Activated CD4-positive, alpha-beta memory T cell treated with anti-CD3 and anti-CD28 coated beads for 36 hours (primary cell): ENCODE measurements at regions not wholly inside any gene's neighbourhood (a gene's known extent, or its start where the extent isn't known, plus 50 kb on each side); places are given as distances from the start of the nearest gene placed in this dataset.
A peak's percentile ranks its signal among the peaks of the same experiment; 100 is the strongest.

Source experiments
- CTCF ChIA-PET: fragments of 350-600 bp; sonication (Branson Sonifier 250); formaldehyde crosslinking; loops from one replicate; lab custom pipeline; 2021; ENCODE audit warnings: antibody characterized with exemption, inconsistent platforms; lab: Charles Lee
- POLR2A ChIA-PET: fragments of 350-600 bp; sonication (Branson Sonifier 250); formaldehyde crosslinking; loops from one replicate; lab custom pipeline; 2021; ENCODE audit warnings: antibody characterized with exemption; lab: Charles Lee
- DNase-seq: peaks from one replicate; pipeline ENCODE4 v3.0.0-alpha.2; 2020
- H3K27ac Mint-ChIP-seq: one replicate; pipeline ENCODE4 v1.8.0; 2021; ENCODE audit warnings: mixed read lengths
- H3K27me3 Mint-ChIP-seq: one replicate; pipeline ENCODE4 v1.8.0; 2021; ENCODE audit warnings: mixed read lengths
- H3K36me3 Mint-ChIP-seq: one replicate; pipeline ENCODE4 v1.8.0; 2021; ENCODE audit warnings: mixed read lengths
- H3K4me1 Mint-ChIP-seq: one replicate; pipeline ENCODE4 v1.8.0; 2021; ENCODE audit warnings: low read depth, mixed read lengths
- H3K4me3 Mint-ChIP-seq: one replicate; pipeline ENCODE4 v1.8.0; 2021; ENCODE audit warnings: mild to moderate bottlenecking, mixed read lengths
- H3K9me3 Mint-ChIP-seq: one replicate; pipeline ENCODE4 v1.8.0; 2021; ENCODE audit warnings: mixed read lengths
- intact Hi-C: fragments of 100-400 bp; cut with micrococcal nuclease; formaldehyde crosslinking; loops from one replicate; pipeline ENCODE4 v1.15.1; 2023

DNA sequence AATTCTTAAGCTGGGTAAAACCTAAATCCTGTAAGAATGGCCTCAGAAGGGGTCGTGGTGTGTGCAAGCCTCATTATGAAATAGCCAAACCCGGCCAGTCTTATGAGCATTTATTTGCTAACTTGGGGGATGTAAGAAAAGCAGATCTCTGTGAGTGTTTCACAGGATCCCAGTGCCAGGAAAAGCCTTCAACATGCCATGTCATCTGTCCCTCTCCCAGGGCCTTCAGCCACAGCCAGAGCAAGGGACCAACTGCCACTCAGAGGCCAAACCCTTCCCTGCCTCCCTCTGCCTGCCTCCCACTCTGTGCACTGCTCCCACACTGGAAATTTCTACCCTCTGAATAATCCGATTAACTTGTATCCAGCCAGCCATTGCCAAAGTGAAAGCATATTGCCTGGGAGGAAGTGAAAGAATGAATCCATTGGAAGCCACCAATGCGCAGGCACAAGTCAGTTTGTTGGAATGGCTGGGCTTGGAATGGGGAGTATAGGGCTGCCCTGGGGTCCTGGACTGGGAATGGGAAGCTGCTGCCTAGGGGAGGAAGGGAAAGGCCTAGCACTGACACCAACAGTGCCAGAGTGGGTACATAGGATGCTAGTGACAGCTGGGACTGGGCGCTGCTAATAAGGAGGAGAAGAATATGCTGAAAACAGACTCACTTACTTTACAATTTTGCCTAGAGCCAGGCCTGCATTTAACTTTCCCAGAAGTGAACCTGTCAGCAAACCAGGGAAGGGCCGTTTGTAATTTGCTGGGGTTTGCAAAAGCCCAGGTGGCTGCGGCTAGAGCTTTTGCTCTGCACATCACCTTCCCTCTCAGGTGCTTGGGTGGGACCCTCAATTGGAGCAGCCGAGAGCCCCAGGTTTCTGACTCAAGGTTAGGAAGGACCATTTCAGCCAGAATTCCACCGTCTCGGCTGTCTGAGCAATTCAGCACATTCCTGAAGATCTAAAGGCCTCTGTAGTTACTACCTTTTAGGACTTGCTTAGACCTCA, 146.6 kb upstream of the NCK2 start:
- no peak for DNase-seq
- intact Hi-C loops = no loop called here
- ChIA-PET CTCF (no interaction called here), POLR2A (no interaction called here)
- H3K4me1 Mint-ChIP-seq = no peaks in the 10 kb centered on the region
- H3K27me3 Mint-ChIP-seq = no peaks in the 10 kb centered on the region
- H3K4me3 Mint-ChIP-seq = no peak overlapping the region
- no peaks in the 10 kb centered on the region for H3K9me3 Mint-ChIP-seq
- H3K27ac Mint-ChIP-seq = no peak overlapping the region
- no peaks in the 10 kb centered on the region for H3K36me3 Mint-ChIP-seq

- Mint-ChIP-seq H3K36me3 (no peaks in the 10 kb centered on the region), H3K4me3 (no peak overlapping the region), H3K27ac (no peak overlapping the region), H3K4me1 (no peaks in the 10 kb centered on the region), H3K9me3 (no peaks in the 10 kb centered on the region), H3K27me3 (no peaks in the 10 kb centered on the region)
- ChIA-PET POLR2A (no interaction called here), CTCF (interaction anchor here (0.7 kb wide), 1 partner anchor 8 kb away, joined by 3 read pairs; no protein-coding TSS in a partner anchor)
- DNase-seq = no peak
- intact Hi-C loops = no loop called here
These were observed 147.5 kb upstream of the NCK2 start for GRCh38 chr2:105597011-105597805.

GRCh38 chr2:105596411-105596921, 148.2 kb upstream of the NCK2 start:
- no peaks in the 10 kb centered on the region for H3K27me3 Mint-ChIP-seq
- intact Hi-C loops = no loop called here
- H3K4me3 Mint-ChIP-seq = no peak overlapping the region
- H3K27ac Mint-ChIP-seq = no peak overlapping the region
- peaks cover under 1% of the 10 kb centered on the region for H3K4me1 Mint-ChIP-seq
- POLR2A ChIA-PET = no interaction called here
- no peaks in the 10 kb centered on the region for H3K9me3 Mint-ChIP-seq
- H3K36me3 Mint-ChIP-seq = no peaks in the 10 kb centered on the region
- DNase-seq = no peak
- CTCF ChIA-PET = no interaction called here

GRCh38 chr2:105595536-105595935, 149.2 kb upstream of the NCK2 start:
- Mint-ChIP-seq H3K4me3 (no peak overlapping the region), H3K36me3 (no peaks in the 10 kb centered on the region), H3K4me1 (peaks cover 7% of the 10 kb centered on the region), H3K27me3 (no peaks in the 10 kb centered on the region), H3K9me3 (no peaks in the 10 kb centered on the region), H3K27ac (no peak overlapping the region)
- intact Hi-C loops = no loop called here
- POLR2A ChIA-PET = no interaction called here
- peak; percentile 42 for DNase-seq
- CTCF ChIA-PET = interaction anchor here (0.7 kb wide), 1 partner anchor 291 kb away, joined by 3 read pairs; no protein-coding TSS in a partner anchor

DNA sequence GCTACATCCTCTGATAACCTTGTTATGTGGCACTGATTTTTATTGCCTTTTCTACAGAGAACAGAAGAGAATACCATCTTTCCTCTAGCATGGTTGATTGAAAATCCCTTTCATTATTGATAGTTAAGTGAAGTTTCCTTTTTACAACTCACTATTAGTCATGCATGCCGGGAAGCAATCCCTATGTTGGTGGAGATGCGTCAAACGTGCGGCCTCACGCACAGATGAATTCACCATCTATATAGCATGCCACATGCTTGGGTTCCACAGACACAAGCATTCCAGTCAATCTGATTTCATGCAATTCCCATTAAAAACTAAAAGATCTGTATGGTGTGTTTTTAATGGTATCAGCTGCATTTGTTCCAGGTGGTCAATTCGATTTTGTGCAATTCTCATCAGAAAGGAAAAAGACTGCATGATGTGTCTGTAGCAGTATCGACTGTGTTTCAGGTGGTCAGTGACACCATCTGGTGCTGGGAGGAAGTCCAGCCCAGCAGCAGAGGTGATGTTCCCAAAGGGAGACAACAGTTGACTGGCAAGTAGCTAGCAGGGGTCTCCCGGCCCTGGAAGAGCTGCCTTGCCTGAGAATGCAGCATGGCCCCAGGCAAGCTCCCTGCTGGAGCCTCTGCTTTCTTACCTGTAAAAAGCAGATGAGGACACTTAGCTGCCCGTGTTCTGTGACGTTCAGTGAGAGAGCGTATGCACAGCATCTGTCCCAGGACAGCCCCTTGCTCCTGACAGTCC, 151.3 kb upstream of the NCK2 start:
- Mint-ChIP-seq H3K27me3 (no peaks in the 10 kb centered on the region), H3K36me3 (peaks cover 4% of the 10 kb centered on the region), H3K4me3 (no peak overlapping the region), H3K27ac (no peak overlapping the region), H3K9me3 (peaks cover 13% of the 10 kb centered on the region), H3K4me1 (peaks cover 7% of the 10 kb centered on the region)
- POLR2A ChIA-PET = no interaction called here
- DNase-seq = no peak
- intact Hi-C loops = no loop called here
- CTCF ChIA-PET = no interaction called here

DNA sequence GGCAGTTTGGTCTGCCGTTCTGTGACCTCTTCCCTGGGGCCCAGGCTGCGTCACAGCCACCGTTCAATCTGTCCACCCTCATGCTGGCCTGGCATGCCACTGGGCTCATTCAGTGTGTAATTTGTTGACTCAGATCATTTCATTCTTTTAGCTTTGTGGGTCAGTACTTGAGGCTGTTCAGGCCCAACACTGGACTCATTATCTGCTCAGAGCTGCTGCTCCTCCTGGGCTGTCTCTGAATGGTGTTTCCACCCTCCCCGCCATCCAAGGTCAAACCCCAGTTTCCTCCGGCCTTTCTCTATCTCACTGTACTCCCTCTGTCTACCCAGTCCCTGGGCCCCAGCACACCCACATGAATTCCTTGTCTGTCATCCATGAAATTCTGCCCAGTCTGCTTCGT, 152.4 kb upstream of the NCK2 start:
- POLR2A ChIA-PET = no interaction called here

GRCh38 chr2:105590780-105591660, 153.7 kb upstream of the NCK2 start:
- CTCF ChIA-PET = interaction anchor here (1.4 kb wide), 1 partner anchor 14 kb away, joined by 3 read pairs; no protein-coding TSS in a partner anchor
- POLR2A ChIA-PET = no interaction called here

More for the DNA sequence above, 152.4 kb upstream of the NCK2 start:
- CTCF ChIA-PET = no interaction called here
- intact Hi-C loops = no loop called here
- peaks cover 24% of the 10 kb centered on the region for H3K9me3 Mint-ChIP-seq
- H3K4me1 Mint-ChIP-seq = peaks cover 7% of the 10 kb centered on the region
- no peaks in the 10 kb centered on the region for H3K27me3 Mint-ChIP-seq
- peaks cover 10% of the 10 kb centered on the region for H3K36me3 Mint-ChIP-seq
- no peak overlapping the region for H3K27ac Mint-ChIP-seq
- no peak overlapping the region for H3K4me3 Mint-ChIP-seq
- DNase-seq = no peak

GRCh38 chr2:105588581-105588980, 156.1 kb upstream of the NCK2 start:
- ChIA-PET POLR2A (no interaction called here), CTCF (interaction anchor here (1.3 to 1.9 kb wide), 2 partner anchors 9 to 12 kb away, joined by 3 to 9 read pairs; no protein-coding TSS in a partner anchor)
- peaks cover 25% of the 10 kb centered on the region for H3K9me3 Mint-ChIP-seq

More at GRCh38 chr2:105590780-105591660, 153.7 kb upstream of the NCK2 start:
- Mint-ChIP-seq H3K9me3 (peaks cover 25% of the 10 kb centered on the region), H3K27me3 (no peaks in the 10 kb centered on the region), H3K4me3 (no peak overlapping the region), H3K27ac (peak overlapping the region; percentile 1), H3K4me1 (peaks cover 7% of the 10 kb centered on the region), H3K36me3 (peaks cover 10% of the 10 kb centered on the region)
- intact Hi-C loops = no loop called here
- DNase-seq = no peak

DNA sequence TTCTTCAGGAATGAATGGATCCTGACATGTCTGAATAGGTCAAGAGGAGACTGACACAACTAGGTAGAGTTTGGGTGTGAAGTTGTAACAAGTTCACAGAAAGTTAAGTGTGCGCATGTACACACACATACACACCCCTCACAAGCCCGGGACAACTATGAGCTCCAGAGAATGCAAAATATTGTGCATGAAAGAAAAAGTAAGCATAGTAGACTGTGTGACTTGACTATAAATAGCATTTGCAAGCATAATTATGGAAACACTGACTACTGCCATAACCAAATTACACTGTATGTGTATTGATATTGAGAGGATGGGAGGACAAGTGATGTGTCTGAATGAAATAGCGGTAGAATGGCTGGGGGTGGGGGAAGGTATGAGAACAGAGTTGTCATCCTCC, 157.1 kb upstream of the NCK2 start:
- ChIA-PET CTCF (interaction anchor here (1.9 kb wide), 1 partner anchor 11 kb away, joined by 9 read pairs; no protein-coding TSS in a partner anchor), POLR2A (no interaction called here)
- H3K9me3 Mint-ChIP-seq = peaks cover 25% of the 10 kb centered on the region
- H3K27ac Mint-ChIP-seq = no peak overlapping the region
- DNase-seq = no peak
- H3K4me3 Mint-ChIP-seq = no peak overlapping the region
- H3K4me1 Mint-ChIP-seq = peaks cover 24% of the 10 kb centered on the region
- H3K27me3 Mint-ChIP-seq = no peaks in the 10 kb centered on the region
- intact Hi-C loops = no loop called here
- peaks cover 10% of the 10 kb centered on the region for H3K36me3 Mint-ChIP-seq

More at GRCh38 chr2:105588581-105588980, 156.1 kb upstream of the NCK2 start:
- intact Hi-C loops = no loop called here
- no peaks in the 10 kb centered on the region for H3K27me3 Mint-ChIP-seq
- DNase-seq = no peak
- H3K27ac Mint-ChIP-seq = no peak overlapping the region
- no peak overlapping the region for H3K4me3 Mint-ChIP-seq
- H3K4me1 Mint-ChIP-seq = peaks cover 20% of the 10 kb centered on the region
- peaks cover 10% of the 10 kb centered on the region for H3K36me3 Mint-ChIP-seq

DNA sequence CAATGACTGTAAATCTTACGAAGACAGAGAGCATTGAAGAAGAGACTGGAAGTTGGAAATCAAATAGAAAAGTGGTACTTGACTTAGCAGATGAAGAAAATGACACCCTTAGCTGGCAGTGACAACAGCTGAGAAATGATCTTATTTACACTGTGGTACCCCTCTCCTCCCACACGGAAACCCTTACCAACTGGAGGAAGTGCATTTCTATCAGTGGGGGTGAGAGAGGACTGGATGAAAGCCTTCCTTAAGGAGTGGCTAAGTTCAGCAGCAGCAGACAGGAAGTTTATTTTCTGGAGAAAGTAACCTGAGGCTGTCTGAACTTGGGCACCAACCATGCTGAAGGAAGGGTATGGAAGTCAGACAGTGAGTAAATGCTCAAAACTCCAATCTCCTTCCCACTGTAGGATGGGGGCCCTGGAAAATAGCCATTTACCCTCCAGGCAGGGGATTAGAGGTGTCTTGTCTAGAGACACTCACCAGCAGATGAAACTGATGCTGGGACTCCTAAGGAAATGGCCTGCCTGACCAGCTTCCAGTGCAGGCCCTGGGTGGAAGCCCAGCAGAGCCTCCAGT, 160.2 kb upstream of the NCK2 start:
- Mint-ChIP-seq H3K9me3 (peaks cover 20% of the 10 kb centered on the region), H3K36me3 (peaks cover 10% of the 10 kb centered on the region), H3K4me1 (peaks cover 24% of the 10 kb centered on the region), H3K27ac (no peak overlapping the region), H3K4me3 (no peak overlapping the region), H3K27me3 (no peaks in the 10 kb centered on the region)
- DNase-seq = no peak
- CTCF ChIA-PET = interaction anchor here (1.2 kb wide), 1 partner anchor 8 kb away, joined by 3 read pairs; no protein-coding TSS in a partner anchor
- intact Hi-C loops = loop anchor here (5.0 kb wide), 1 partner anchor 93 kb away; no protein-coding TSS in a partner anchor
- POLR2A ChIA-PET = no interaction called here
